Stimulated activated CD8-positive, alpha-beta memory T cell treated with anti-CD3 and anti-CD28 coated beads, Interleukin-12 subunit alpha, Interleukin-12 subunit beta, amount 100 ng/mL, for 4 hours (primary cell): ENCODE measurements at regions not wholly inside any gene's neighbourhood (a gene's known extent, or its start where the extent isn't known, plus 50 kb on each side); places are given as distances from the start of the nearest gene placed in this dataset.

Experiments
- DNase-seq: peaks from one replicate; pipeline ENCODE4 v3.0.0-alpha.2; 2020; ENCODE audit warnings: low read depth

- no peak for DNase-seq
Measured at GRCh38 chr12:132407451-132407961, 78.1 kb upstream of the GALNT9 start.

DNA sequence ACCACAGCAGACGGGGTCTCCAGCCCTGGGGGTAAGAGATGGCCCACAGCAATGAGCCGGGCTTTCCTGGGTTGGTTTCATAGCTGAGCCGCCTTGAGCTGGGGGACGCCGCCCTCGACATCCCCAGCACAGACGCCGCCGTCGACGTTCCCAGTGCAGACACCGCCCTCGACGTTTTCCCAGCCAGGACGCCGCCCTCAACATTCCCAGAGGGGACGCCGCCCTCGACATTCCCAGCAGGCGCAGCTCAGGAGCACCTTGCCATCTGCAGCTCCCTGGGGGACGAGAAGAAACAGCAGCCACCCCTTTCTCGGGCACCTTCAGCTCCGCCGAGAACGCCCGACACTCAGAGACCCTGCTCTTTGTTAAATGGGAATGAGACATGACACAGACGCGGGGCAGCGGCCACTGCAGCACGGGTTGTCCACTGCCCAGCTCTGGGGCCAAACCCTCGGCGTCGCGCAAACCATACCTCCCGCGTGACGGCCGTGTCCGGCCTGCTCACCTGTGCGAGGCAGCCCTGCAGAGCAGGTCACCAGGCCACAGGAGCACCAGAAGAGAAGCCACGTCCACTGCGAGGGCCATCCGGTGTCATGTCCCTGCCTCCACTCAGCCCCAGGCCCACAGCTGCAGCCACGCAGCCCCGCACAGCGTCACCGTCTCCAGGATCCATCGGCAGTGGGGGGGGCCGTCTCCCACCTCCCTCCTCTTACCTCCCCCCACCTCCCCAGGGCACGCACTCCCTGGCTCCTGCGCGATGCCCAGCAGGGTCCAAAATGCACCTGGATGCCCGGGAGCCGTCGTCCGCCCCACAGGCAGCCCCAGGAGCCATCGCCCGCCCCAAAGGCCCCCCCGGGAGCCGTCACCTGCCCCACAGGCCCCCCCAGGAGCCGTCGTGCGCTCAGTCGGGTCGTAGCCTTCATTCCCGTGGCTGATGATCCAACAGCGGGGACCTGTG, 77.4 kb upstream of the GALNT9 start:
- DNase-seq = no peak

DNA sequence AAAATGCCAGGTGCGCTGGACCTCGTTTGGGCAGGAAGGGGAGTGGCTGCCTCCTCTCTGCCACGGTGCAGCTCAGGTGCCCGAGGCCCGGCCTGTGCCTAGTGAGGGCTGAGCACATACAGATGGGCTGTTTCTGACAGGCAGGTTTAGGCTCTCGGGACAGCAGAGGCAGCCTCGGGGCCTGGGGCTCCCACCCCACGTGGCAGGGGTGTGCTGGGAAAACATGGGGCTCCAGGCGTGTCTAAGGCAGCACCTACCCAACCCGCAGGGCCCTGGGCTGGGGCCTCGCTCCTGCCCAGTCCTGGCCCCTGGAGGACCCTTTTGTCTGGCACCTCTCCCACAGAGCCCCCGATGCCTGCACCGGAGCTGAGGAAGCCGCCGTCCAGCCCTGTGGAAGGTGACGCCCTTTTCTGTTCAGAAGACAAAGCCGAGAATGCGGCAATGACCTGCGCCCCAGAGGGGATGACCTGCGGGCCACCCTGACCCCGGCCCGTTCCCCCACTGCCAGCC, 76.4 kb upstream of the GALNT9 start:
- no peak for DNase-seq

DNA sequence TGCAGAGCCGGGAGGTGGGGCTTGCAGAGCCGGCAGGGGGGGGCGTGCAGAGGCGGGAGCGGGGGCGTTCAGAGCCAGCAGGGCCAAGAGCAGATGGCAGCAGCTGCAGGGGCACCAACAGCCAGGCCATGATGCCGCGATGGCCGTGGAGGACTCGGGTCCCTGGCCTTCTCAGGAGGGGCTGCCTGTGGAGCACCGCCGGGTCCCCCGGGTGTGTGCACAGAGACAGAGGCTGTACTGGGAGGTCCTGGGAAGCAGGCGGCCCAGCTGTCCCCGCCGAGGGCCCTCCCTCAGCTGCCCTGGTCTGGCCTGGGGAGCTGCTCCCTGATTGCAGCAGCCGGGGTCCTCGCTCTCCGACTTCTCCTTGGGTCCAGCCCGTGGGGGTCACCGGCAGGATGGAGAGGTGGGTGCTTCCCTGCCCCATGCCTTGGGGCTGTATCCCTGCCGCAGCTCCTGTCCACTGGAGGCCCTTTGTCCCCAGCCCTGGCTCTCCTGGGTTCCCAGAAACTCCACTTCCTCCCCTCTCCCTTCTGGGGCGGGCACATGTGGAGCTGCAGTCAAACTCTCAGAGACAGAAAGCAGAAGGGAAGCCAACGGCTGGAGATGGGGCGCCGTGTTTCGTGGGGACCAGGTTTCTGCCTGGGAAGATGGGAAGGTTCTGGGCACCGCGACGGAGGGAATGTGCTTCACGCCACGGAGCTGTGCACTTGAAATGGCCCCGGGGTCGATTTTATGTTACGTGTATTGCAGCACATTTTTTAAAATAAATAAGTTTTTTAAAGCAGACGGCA, 75.8 kb upstream of the GALNT9 start:
- DNase-seq = no peak

GRCh38 chr12:132404435-132404855, 75.1 kb upstream of the GALNT9 start:
- DNase-seq = no peak

GRCh38 chr12:132403636-132404434, 74.4 kb upstream of the GALNT9 start:
- no peak for DNase-seq

GRCh38 chr12:132402831-132403416, 73.5 kb upstream of the GALNT9 start:
- no peak for DNase-seq

- DNase-seq = no peak
Measured at GRCh38 chr12:132401982-132402381, 72.6 kb upstream of the GALNT9 start.

- DNase-seq = no peak
Measured at GRCh38 chr12:132400011-132400641, 70.7 kb upstream of the GALNT9 start.

DNA sequence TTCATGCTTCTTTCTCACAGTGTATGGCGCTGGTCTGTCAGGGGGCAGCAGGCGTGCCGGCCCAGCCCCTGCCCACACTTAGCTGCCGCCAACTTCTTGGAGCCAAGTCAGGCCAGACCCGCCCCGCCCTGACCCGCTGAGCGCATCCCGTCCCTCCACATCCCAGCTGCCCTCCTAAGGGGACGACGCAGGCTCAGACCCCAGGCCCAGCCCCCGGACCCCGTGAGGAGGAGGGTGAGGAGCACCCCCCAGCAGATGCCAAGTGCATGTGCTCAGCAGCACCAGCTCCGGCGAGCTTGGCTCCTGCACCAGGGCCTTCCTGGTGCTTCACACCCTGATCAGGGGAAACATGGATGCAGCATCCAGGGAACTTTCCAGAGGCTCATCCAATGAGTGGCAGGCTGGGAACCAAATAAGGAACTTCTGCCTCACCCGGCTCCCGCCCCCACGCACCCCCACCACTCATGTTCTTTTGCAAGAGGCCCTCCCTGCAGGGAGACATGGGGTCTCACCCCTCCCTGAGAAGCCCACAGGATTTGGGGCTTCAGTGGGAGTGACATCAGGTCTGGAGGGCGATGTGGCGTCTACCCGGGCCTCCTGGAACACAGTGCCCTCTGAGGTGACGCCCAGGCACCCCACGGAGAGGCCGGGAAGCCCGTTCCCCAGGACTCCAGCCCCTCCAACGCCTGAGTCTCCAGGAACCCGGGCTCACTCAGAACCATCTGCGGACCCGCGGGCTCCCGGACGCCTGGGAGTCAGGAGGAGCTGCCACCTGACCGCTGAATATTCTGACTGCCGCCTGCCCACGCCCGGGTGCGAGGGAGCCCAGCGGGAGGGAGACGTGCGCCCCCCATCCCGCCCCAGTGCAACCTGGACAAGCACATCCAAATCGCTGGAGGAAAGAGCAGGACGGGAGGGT, 70.0 kb upstream of the GALNT9 start:
- DNase-seq = no peak

DNA sequence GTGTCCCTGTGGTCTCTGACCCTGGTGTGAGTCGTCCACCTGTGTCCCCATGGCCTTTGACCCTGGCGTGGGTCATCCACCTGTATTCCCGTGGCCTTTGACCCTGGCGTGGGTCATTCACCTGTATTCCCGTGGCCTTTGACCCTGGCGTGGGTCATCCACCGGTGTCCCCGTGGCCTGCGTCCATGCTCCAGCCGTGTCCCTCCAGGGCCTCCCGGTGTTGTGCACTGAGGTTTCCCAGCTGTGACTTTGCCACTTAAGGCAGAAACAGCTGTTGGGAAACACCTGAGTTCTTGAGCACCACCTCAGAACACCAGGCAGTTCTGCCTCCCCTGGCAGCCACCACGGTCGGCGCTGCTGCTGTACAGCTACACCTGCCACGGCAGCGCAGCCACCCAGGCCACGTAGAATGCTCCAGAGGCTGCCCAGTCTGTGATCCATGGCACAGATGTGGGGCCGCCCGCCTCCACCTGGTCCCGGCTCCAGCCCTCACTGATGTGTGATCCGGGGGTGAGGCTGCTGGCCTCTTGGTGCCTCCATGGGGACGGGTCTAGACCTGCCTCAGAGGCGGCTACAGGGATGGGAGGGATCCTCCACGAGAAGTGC, 69.1 kb upstream of the GALNT9 start:
- no peak for DNase-seq

DNA sequence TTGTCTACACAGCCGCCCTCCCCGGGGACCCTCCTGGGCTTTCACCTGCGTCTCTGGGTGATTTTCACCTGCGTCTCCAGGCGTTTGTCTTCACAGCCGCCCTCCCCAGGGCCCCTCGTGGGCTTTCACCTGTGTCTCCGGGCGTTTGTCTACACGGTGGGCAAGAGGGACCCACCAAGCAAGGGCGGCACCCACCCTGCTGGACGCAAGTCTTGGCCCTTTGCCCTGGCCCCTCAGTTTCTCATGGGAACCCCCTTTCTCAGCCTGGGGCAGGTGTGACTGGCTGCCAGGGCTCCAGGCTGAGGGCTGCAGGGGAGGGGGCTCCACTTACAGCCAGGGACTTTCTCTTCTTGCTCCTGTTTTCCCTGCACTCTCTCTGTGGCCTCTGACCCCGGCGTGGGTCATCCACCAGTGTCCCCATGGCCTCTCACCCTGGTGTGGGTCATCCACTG, 68.6 kb upstream of the GALNT9 start:
- DNase-seq = no peak

DNA sequence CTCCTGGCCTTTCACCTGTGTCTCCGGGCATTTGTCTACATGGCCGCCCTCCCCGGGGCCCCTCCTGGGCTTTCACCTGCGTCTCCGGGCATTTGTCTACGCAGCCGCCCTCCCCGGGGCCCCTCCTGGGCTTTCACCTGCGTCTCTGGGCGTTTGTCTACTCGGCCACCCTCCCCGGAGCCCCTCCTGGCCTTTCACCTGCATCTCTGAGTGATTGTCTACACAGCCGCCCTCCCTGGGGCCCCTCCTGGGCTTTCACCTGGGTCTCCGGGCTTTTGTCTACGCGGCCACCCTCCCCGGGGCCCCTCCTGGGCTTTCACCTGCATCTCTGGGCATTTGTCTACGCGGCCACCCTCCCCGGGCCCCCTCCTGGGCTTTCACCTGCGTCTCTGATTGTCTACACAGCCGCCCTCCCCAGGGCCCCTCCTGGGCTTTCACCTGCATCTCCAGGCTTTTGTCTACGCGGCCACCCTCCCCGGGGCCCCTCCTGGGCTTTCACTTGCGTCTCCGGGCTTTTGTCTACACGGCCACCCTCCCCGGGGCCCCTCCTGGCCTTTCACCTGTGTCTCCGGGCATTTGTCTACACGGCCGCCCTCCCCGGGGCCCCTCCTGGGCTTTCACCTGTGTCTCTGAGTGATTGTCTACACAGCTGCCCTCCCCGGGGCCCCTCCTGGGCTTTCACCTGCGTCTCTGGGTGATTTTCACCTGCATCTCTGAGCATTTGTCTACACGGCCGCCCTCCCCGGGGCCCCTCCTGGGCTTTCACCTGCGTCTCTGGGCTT, 68.0 kb upstream of the GALNT9 start:
- DNase-seq = no peak

- DNase-seq = no peak
Measured at GRCh38 chr12:132396657-132397056, 67.3 kb upstream of the GALNT9 start.

DNA sequence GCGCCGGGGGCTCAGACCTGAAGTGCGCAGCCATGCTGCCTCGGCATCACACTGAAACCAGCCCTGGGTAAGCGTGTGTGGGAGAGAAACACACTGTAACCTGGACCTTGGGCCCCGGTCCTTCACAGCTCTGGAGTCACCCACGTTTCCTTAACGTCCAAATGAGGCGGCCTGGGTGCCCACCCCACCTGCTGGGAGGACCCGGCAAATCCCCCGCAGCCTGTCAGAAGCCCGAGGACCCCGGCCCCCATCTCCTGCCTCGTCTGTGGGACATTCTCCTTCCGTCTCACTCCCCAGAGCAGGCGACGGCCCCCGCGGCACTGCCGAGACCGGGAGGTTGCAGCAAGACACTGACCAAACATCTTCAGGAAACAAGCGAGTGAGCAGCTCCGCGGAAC, 66.5 kb upstream of the GALNT9 start:
- no peak for DNase-seq

DNA sequence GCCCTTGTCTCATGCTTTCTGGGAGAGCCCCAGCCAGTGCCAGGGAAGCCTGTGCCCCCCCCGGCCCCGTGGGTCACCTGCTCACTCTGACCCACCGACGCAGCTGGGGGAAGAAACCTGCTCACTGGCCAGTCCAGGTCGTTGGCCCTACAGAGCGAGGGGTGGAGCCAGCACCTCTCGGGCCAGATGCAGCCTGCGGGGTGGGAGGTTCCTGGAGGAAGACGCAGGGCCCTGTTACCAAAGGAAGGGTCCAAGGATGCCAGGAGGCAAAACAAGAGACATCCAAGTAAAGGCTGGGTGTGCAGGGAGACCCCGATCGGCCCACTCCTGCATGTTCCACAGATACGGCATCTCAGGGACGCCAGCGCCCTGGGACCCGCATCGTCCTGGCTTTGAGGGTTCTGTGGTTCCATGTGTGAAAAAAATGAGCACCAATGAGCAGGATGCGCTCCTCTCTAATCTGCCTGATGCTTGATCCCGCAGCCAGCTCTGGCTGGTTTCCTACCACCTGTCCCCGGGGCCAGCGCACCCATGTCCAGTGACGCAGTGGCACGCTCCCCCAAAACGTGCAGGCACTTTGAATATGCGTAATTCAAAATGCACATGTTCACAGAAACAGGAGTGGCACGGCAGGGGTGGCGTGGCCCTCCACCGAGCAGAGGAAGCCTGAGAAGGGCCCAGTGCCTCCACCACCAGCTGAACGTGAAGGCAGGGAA, 66.0 kb upstream of the GALNT9 start:
- DNase-seq = no peak

- DNase-seq = peak; percentile 11
Measured at GRCh38 chr12:132393991-132394949, 64.9 kb upstream of the GALNT9 start.
